ENCODE measurements at regions not wholly inside any gene's neighbourhood (a gene's known extent, or its start where the extent isn't known, plus 50 kb on each side); places are given as distances from the start of the nearest gene placed in this dataset.

- Histone ChIP-seq H3K27ac (no peak overlapping the region), H3K36me3 (ENCODE audit: low read depth) (no peaks in the 10 kb centered on the region), H3F3A (ENCODE audit: insufficient read depth, low read depth) (no peaks in the 10 kb centered on the region), H3K9me3 (ENCODE audit: insufficient read depth, low read depth) (no peaks in the 10 kb centered on the region; the same call in 1 of the 2 replicates), H3K4me2 (peak overlapping the region; percentile 51), H4K20me1 (ENCODE audit: insufficient read depth) (no peaks in the 10 kb centered on the region), H3K79me2 (ENCODE audit: low read depth) (no peaks in the 10 kb centered on the region), H3K4me1 (replicated peaks; ENCODE audit: insufficient read depth) (peaks cover 11% of the 10 kb centered on the region; the same call in 1 of the 2 replicates), H3K9me2 (ENCODE audit: insufficient read depth) (no peaks in the 10 kb centered on the region), H3K4me3 (no peak overlapping the region), H3K27me3 (ENCODE audit: insufficient read depth, low read depth) (peaks cover 59% of the 10 kb centered on the region), H2AFZ (no peak overlapping the region)
- intact Hi-C loops (cut with micrococcal nuclease; ENCODE audit: unreplicated experiment): no loop called here
- POLR2A ChIA-PET (ENCODE audit: unreplicated experiment): no interaction called here
- DNase-seq: peak in 1 of 2 experiments; percentile 46
- no TSS peak for BruUV-seq (replicated peaks)
- CTCF ChIA-PET: no interaction called here
- no peak for TF ChIP-seq CTCF (conservative IDR thresholded peaks at IDR 0.05)
- TF ChIP-seq EZH2 (IDR thresholded peaks at IDR 0.05; ENCODE audit: low read depth): no peak
Observed at GRCh38 chr2:105186967-105187498, 54.5 kb upstream of the GPR45 start.

- intact Hi-C loops (cut with micrococcal nuclease; ENCODE audit: unreplicated experiment): no loop called here
- Histone ChIP-seq H4K20me1 (ENCODE audit: insufficient read depth) (no peaks in the 10 kb centered on the region), H3K9me2 (ENCODE audit: insufficient read depth) (no peaks in the 10 kb centered on the region), H2AFZ (no peak overlapping the region), H3K4me3 (no peak overlapping the region), H3K4me1 (replicated peaks; ENCODE audit: insufficient read depth) (peaks cover 11% of the 10 kb centered on the region; the same call in 1 of the 2 replicates), H3K27ac (no peak overlapping the region), H3K4me2 (peak overlapping the region; percentile 51), H3K27me3 (ENCODE audit: insufficient read depth, low read depth) (peaks cover 56% of the 10 kb centered on the region), H3K79me2 (ENCODE audit: low read depth) (no peaks in the 10 kb centered on the region), H3K36me3 (ENCODE audit: low read depth) (no peaks in the 10 kb centered on the region), H3K9me3 (ENCODE audit: insufficient read depth, low read depth) (no peaks in the 10 kb centered on the region; the same call in 1 of the 2 replicates), H3F3A (ENCODE audit: insufficient read depth, low read depth) (no peaks in the 10 kb centered on the region)
- POLR2A ChIA-PET (ENCODE audit: unreplicated experiment): no interaction called here
- TF ChIP-seq EZH2 (IDR thresholded peaks at IDR 0.05; ENCODE audit: low read depth): no peak
- TF ChIP-seq CTCF (conservative IDR thresholded peaks at IDR 0.05): no peak
- peak in 1 of 2 experiments; percentile 51 for DNase-seq
- BruUV-seq (replicated peaks): no TSS peak
- CTCF ChIA-PET: no interaction called here
Observed at GRCh38 chr2:105187531-105187930, 54.0 kb upstream of the GPR45 start.

- POLR2A ChIA-PET (ENCODE audit: unreplicated experiment): no interaction called here
- intact Hi-C loops (cut with micrococcal nuclease; ENCODE audit: unreplicated experiment): no loop called here
Observed at GRCh38 chr2:105188343-105188742, 53.2 kb upstream of the GPR45 start.

More at GRCh38 chr2:105188343-105188742, 53.2 kb upstream of the GPR45 start:
- Histone ChIP-seq H3K4me3 (no peak overlapping the region), H3F3A (ENCODE audit: insufficient read depth, low read depth) (no peaks in the 10 kb centered on the region), H3K79me2 (ENCODE audit: low read depth) (no peaks in the 10 kb centered on the region), H3K36me3 (ENCODE audit: low read depth) (no peaks in the 10 kb centered on the region), H3K4me1 (replicated peaks; ENCODE audit: insufficient read depth) (peaks cover 11% of the 10 kb centered on the region; the same call in 1 of the 2 replicates), H2AFZ (no peak overlapping the region), H3K27ac (no peak overlapping the region), H3K27me3 (ENCODE audit: insufficient read depth, low read depth) (peaks cover 53% of the 10 kb centered on the region), H3K9me3 (ENCODE audit: insufficient read depth, low read depth) (no peaks in the 10 kb centered on the region; the same call in 1 of the 2 replicates), H4K20me1 (ENCODE audit: insufficient read depth) (no peaks in the 10 kb centered on the region), H3K4me2 (no peak overlapping the region), H3K9me2 (ENCODE audit: insufficient read depth) (no peaks in the 10 kb centered on the region)
- no peak for DNase-seq
- CTCF ChIA-PET: no interaction called here
- no TSS peak for BruUV-seq (replicated peaks)
- no peak for TF ChIP-seq EZH2 (IDR thresholded peaks at IDR 0.05; ENCODE audit: low read depth)
- no peak for TF ChIP-seq CTCF (conservative IDR thresholded peaks at IDR 0.05)

Measured in PC-9 (cell line).